Suprapubic skin (tissue), 4 donors: ENCODE measurements at regions not wholly inside any gene's neighbourhood (a gene's known extent, or its start where the extent isn't known, plus 50 kb on each side); places are given as distances from the start of the nearest gene placed in this dataset.

Source experiments
- DNase-seq, 2 donors: peaks; one replicate each; pipeline ENCODE4 v3.0.0-alpha.2; 2019; ENCODE audit warnings: low spot score in 2 of 2
- H3K27ac ChIP-seq: fragments of 200-600 bp; sonication (generic); one replicate; pipeline ENCODE4 v1.5.1; 2019
- H3K27me3 ChIP-seq: fragments of 200-600 bp; sonication (generic); one replicate; pipeline ENCODE4 v1.5.1; 2019
- H3K36me3 ChIP-seq: fragments of 200-600 bp; sonication (generic); one replicate; pipeline ENCODE4 v1.5.1; 2019
- H3K4me1 ChIP-seq: fragments of 200-600 bp; sonication (generic); one replicate; pipeline ENCODE4 v1.5.1; 2019
- H3K4me3 ChIP-seq: fragments of 200-600 bp; sonication (generic); one replicate; pipeline ENCODE4 v1.5.1; 2019; ENCODE audit warnings: mild to moderate bottlenecking
- H3K9me3 ChIP-seq: fragments of 200-600 bp; sonication (generic); one replicate; pipeline ENCODE4 v1.5.1; 2019
- CTCF ChIP-seq, 2 donors: fragments of 200-600 bp in 1 of 2; fragments of 450-650 bp in 1 of 2; sonication (generic) in 1 of 2; IDR thresholded peaks; one replicate each; pipeline ENCODE4 v1.5.1; 2016 to 2019; ENCODE audit warnings: antibody characterized with exemption in 2 of 2, mild to moderate bottlenecking in 1 of 2, moderate library complexity in 1 of 2
- EP300 ChIP-seq: sonication (generic); formaldehyde crosslinking; IDR thresholded peaks from one replicate; pipeline ENCODE4 v1.6.1; 2017; ENCODE audit warnings: antibody characterized with exemption
- POLR2A ChIP-seq, 2 donors: fragments of 450-650 bp; IDR thresholded peaks; one replicate each; pipeline ENCODE4 v1.6.1; 2017; ENCODE audit warnings: antibody characterized with exemption in 2 of 2, mild to moderate bottlenecking in 2 of 2, moderate library complexity in 2 of 2
- POLR2AphosphoS5 ChIP-seq, 3 donors: sonication (generic); formaldehyde crosslinking; IDR thresholded peaks; one replicate each; pipeline ENCODE4 v1.6.1; 2017; ENCODE audit warnings: antibody characterized with exemption in 3 of 3
- WGBS: methylation state at CpG from one replicate; pipeline ENCODE4 v1.1.5; 2018; 5-methylcytosine and 5-hydroxymethylcytosine counted together

GRCh38 chr2:134128746-134129145 is 125.1 kb upstream of the MGAT5 start:
- Histone ChIP-seq H3K4me1 (peaks cover 31% of the 10 kb centered on the region), H3K36me3 (no peaks in the 10 kb centered on the region), H3K27me3 (no peaks in the 10 kb centered on the region), H3K27ac (no peak overlapping the region), H3K4me3 (no peak overlapping the region), H3K9me3 (no peaks in the 10 kb centered on the region)
- TF ChIP-seq CTCF (IDR thresholded peaks at IDR 0.05) (no peak), POLR2AphosphoS5 (IDR thresholded peaks at IDR 0.05) (no peak), POLR2A (IDR thresholded peaks at IDR 0.05) (no peak)
- DNase-seq = no peak
- WGBS = 79% methylated on average over 6 of the region's 6 CpGs

GRCh38 chr2:134129900-134130537 is 123.9 kb upstream of the MGAT5 start:
- DNase-seq = no peak
- Histone ChIP-seq H3K4me1 (peaks cover 22% of the 10 kb centered on the region), H3K9me3 (no peaks in the 10 kb centered on the region), H3K36me3 (no peaks in the 10 kb centered on the region), H3K27ac (no peak overlapping the region), H3K4me3 (no peak overlapping the region), H3K27me3 (no peaks in the 10 kb centered on the region)
- TF ChIP-seq POLR2A (IDR thresholded peaks at IDR 0.05) (no peak), POLR2AphosphoS5 (IDR thresholded peaks at IDR 0.05) (no peak)
- 94% methylated on average over 27 of the region's 42 CpGs for WGBS

- WGBS = 72% methylated on average over 7 of the region's 7 CpGs
- Histone ChIP-seq H3K27me3 (no peaks in the 10 kb centered on the region), H3K9me3 (no peaks in the 10 kb centered on the region), H3K4me1 (peaks cover 25% of the 10 kb centered on the region), H3K4me3 (no peak overlapping the region), H3K27ac (no peak overlapping the region), H3K36me3 (no peaks in the 10 kb centered on the region)
- no peak for TF ChIP-seq EP300
- no peak for TF ChIP-seq POLR2A (IDR thresholded peaks at IDR 0.05)
- TF ChIP-seq POLR2AphosphoS5 (IDR thresholded peaks at IDR 0.05) = no peak
- TF ChIP-seq CTCF (IDR thresholded peaks at IDR 0.05) = no peak
- DNase-seq = no peak
Observed at GRCh38 chr2:134131681-134132489, 122.0 kb upstream of the MGAT5 start.

- H3K4me3 ChIP-seq = no peak overlapping the region
- TF ChIP-seq POLR2A (IDR thresholded peaks at IDR 0.05) (no peak), CTCF (IDR thresholded peaks at IDR 0.05) (no peak), POLR2AphosphoS5 (IDR thresholded peaks at IDR 0.05) (no peak), EP300 (no peak)
- no peak overlapping the region for H3K27ac ChIP-seq
- 69% methylated on average over 3 of the region's 3 CpGs for WGBS
- H3K27me3 ChIP-seq = no peaks in the 10 kb centered on the region
- H3K36me3 ChIP-seq = no peaks in the 10 kb centered on the region
- H3K9me3 ChIP-seq = no peaks in the 10 kb centered on the region
- H3K4me1 ChIP-seq = peaks cover 26% of the 10 kb centered on the region
- no peak for DNase-seq
Observed at GRCh38 chr2:134132490-134132857, 121.4 kb upstream of the MGAT5 start.

- H3K27me3 ChIP-seq = no peaks in the 10 kb centered on the region
- 90% methylated on average over 5 of the region's 6 CpGs for WGBS
- H3K4me3 ChIP-seq = no peak overlapping the region
- H3K9me3 ChIP-seq = no peaks in the 10 kb centered on the region
- H3K36me3 ChIP-seq = no peaks in the 10 kb centered on the region
- peaks cover 32% of the 10 kb centered on the region for H3K4me1 ChIP-seq
- TF ChIP-seq CTCF (IDR thresholded peaks at IDR 0.05) (no peak), EP300 (no peak), POLR2AphosphoS5 (IDR thresholded peaks at IDR 0.05) (no peak), POLR2A (IDR thresholded peaks at IDR 0.05) (no peak)
- no peak for DNase-seq
- H3K27ac ChIP-seq = no peak overlapping the region
Observed at GRCh38 chr2:134133622-134134312, 120.1 kb upstream of the MGAT5 start.
